ENCODE measurements at regions not wholly inside any gene's neighbourhood (a gene's known extent, or its start where the extent isn't known, plus 50 kb on each side); places are given as distances from the start of the nearest gene placed in this dataset.
"Not testable (repeated sequence)": the region's sequence is repeated elsewhere in the genome, so short reads cannot be mapped to it uniquely, and the experiment has no call there.

DNA sequence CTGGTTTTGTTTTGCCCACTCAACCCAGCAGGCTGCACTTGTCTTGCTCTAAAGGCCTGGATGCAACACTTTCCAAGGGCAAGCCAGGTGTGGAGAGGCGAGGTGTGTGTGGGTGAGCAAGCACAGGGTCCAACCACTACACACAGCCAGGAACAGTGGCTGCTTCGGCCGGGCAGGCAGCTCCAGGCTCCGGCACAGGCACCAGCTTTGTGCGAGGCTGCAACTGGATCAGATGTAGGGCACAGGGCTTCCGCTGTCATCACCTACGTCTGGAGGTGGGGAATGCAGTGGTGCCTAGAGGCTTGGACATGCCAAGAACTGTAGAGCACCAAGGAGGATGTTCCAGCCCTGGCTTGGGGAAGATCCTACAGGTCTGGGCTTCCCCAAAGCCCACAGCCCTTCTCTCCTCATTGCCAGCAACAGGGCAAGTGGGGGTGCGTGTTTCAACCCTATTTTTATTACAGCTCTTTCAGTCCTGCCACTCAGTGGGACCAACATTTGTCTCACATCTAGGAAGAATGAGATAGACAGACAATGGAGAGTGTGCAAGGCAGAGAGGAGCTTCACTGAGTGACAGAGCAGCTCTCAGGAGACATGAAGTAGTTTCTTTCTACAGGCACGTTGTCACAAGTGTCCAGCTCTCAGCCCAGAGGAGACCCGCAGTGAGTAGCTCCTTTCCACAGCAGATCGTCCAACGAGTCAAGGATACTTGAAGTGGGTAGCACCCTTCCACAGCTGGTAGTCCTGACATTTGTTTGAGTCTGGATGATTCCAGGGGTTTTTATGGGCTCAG is 622.2 kb downstream of the CDH9 start:
- Histone ChIP-seq H3K27ac (ENCODE audit: low read depth, low read length) (no peak overlapping the region), H3K4me3 (ENCODE audit: low read length) (no peak overlapping the region), H3K27me3 (ENCODE audit: insufficient read depth, low read length) (no peaks in the 10 kb centered on the region), H3K9ac (ENCODE audit: low read depth, low read length) (no peak overlapping the region), H3K4me1 (ENCODE audit: insufficient read depth, low read length) (no peaks in the 10 kb centered on the region), H3K36me3 (ENCODE audit: insufficient read depth, low read length) (no peaks in the 10 kb centered on the region), H3K9me3 (ENCODE audit: insufficient read depth, low read depth, low read length) (no peaks in the 10 kb centered on the region)
- WGBS, result 94% methylated on average over 12 of the region's 12 CpGs

GRCh38 chr5:26390608-26391007 is 647.8 kb downstream of the CDH9 start:
- WGBS, result 92% methylated on average over 5 of the region's 5 CpGs
- Histone ChIP-seq H3K4me1 (ENCODE audit: insufficient read depth, low read length) (peaks cover 4% of the 10 kb centered on the region; the same call in 1 of the 2 replicates), H3K27ac (ENCODE audit: low read depth, low read length) (no peak overlapping the region), H3K36me3 (ENCODE audit: insufficient read depth, low read length) (no peaks in the 10 kb centered on the region), H3K27me3 (ENCODE audit: insufficient read depth, low read length) (no peaks in the 10 kb centered on the region), H3K4me3 (ENCODE audit: low read length) (no peak overlapping the region), H3K9ac (ENCODE audit: low read depth, low read length) (no peak overlapping the region), H3K9me3 (ENCODE audit: insufficient read depth, low read depth, low read length) (peaks cover 4% of the 10 kb centered on the region; the same call in 1 of the 2 replicates)

DNA sequence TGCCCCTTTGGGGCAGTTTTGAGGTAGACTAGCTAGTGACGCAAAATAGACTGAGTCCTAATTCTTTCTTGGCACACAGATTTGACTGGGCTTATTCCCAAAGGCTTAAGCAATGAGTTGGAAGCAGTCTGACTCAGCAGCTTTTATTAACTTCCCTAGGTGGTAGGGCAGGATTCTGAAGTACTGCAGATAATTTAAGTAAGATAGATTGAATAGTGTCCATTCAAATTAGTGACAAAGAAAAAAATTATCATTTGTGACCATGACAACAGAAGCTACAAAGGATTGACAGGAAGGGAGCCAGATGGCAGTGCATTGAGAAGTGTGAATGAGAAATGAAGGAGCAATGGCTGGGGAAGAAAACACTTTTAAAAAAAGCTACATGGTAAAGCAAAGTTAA is 649.4 kb downstream of the CDH9 start:
- H3K9ac ChIP-seq (ENCODE audit: low read depth, low read length), result no peak overlapping the region
- H3K27ac ChIP-seq (ENCODE audit: low read depth, low read length), result no peak overlapping the region
- H3K4me3 ChIP-seq (ENCODE audit: low read length), result no peak overlapping the region
- H3K27me3 ChIP-seq (ENCODE audit: insufficient read depth, low read length), result no peaks in the 10 kb centered on the region
- peaks cover 4% of the 10 kb centered on the region; the same call in 1 of the 2 replicates for H3K4me1 ChIP-seq (ENCODE audit: insufficient read depth, low read length)
- no peaks in the 10 kb centered on the region for H3K36me3 ChIP-seq (ENCODE audit: insufficient read depth, low read length)
- WGBS, result 0% methylated on average over 1 of the region's 1 CpG
- no peaks in the 10 kb centered on the region for H3K9me3 ChIP-seq (ENCODE audit: insufficient read depth, low read depth, low read length)

DNA sequence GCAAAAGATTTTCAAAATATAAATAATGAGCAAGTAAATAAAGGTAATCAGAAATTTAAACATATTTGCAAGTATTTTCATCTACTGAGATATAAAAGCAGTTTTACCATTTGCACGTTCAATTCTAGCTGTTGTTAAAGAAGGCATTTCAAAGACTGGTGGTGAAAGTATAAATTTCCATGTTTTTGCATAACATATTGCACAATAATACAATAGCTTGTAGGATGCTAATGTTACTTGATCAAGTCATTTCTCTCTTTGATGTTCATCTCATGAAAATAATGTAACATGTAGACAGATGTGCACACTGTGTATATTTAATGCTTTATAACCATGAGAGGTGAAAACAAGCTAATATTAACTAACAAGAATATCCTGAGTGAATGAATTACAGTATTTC is 651.9 kb downstream of the CDH9 start:
- no peak overlapping the region for H3K4me3 ChIP-seq (ENCODE audit: low read length)
- H3K27me3 ChIP-seq (ENCODE audit: insufficient read depth, low read length), result no peaks in the 10 kb centered on the region
- no peak overlapping the region for H3K9ac ChIP-seq (ENCODE audit: low read depth, low read length)
- no peak overlapping the region for H3K27ac ChIP-seq (ENCODE audit: low read depth, low read length)
- peaks cover 4% of the 10 kb centered on the region; the same call in 1 of the 2 replicates for H3K4me1 ChIP-seq (ENCODE audit: insufficient read depth, low read length)
- WGBS, result no CpG with 5 or more reads among the region's 1 CpG
- no peaks in the 10 kb centered on the region for H3K36me3 ChIP-seq (ENCODE audit: insufficient read depth, low read length)
- no peaks in the 10 kb centered on the region for H3K9me3 ChIP-seq (ENCODE audit: insufficient read depth, low read depth, low read length)

DNA sequence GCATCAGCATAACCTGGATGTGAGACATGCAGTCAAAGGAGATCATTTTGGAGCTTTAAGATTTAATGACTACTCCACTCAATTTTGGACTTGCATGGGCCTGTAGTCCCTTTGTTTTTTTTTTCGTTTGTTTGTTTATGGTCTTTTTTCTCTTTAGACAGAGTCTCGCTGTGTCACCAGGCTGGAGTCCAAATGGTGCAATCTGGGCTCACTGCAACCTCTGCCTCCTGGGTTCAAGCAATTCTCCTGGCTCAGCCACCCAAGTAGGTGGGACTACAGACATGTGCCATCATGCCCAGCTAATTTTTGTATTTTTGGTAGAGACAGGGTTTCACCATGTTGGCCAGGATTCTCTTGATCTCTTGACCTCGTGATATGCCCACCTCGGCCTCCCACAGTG is 673.8 kb downstream of the CDH9 start:
- H3K9me3 ChIP-seq (ENCODE audit: insufficient read depth, low read depth, low read length), result peaks cover 25% of the 10 kb centered on the region
- not testable (repeated sequence) for H3K27me3 ChIP-seq (ENCODE audit: insufficient read depth, low read length); H3K36me3 ChIP-seq (ENCODE audit: insufficient read depth, low read length); H3K9ac ChIP-seq (ENCODE audit: low read depth, low read length); H3K4me3 ChIP-seq (ENCODE audit: low read length); H3K27ac ChIP-seq (ENCODE audit: low read depth, low read length); H3K4me1 ChIP-seq (ENCODE audit: insufficient read depth, low read length)
- WGBS, result 95% methylated on average over 4 of the region's 4 CpGs

- Histone ChIP-seq H3K36me3 (ENCODE audit: insufficient read depth, low read length) (no peaks in the 10 kb centered on the region), H3K9me3 (ENCODE audit: insufficient read depth, low read depth, low read length) (no peaks in the 10 kb centered on the region), H3K4me1 (ENCODE audit: insufficient read depth, low read length) (no peaks in the 10 kb centered on the region), H3K9ac (ENCODE audit: low read depth, low read length) (no peak overlapping the region), H3K27me3 (ENCODE audit: insufficient read depth, low read length) (no peaks in the 10 kb centered on the region), H3K4me3 (ENCODE audit: low read length) (no peak overlapping the region), H3K27ac (ENCODE audit: low read depth, low read length) (no peak overlapping the region)
- 91% methylated on average over 2 of the region's 3 CpGs for WGBS
Observed at GRCh38 chr5:26343801-26344325, 694.5 kb downstream of the CDH9 start.

- H3K9ac ChIP-seq (ENCODE audit: low read depth, low read length), result no peak overlapping the region
- no peaks in the 10 kb centered on the region for H3K27me3 ChIP-seq (ENCODE audit: insufficient read depth, low read length)
- WGBS, result 90% methylated on average over 1 of the region's 1 CpG
Observed at GRCh38 chr5:26339576-26339975, 698.8 kb downstream of the CDH9 start.

DNA sequence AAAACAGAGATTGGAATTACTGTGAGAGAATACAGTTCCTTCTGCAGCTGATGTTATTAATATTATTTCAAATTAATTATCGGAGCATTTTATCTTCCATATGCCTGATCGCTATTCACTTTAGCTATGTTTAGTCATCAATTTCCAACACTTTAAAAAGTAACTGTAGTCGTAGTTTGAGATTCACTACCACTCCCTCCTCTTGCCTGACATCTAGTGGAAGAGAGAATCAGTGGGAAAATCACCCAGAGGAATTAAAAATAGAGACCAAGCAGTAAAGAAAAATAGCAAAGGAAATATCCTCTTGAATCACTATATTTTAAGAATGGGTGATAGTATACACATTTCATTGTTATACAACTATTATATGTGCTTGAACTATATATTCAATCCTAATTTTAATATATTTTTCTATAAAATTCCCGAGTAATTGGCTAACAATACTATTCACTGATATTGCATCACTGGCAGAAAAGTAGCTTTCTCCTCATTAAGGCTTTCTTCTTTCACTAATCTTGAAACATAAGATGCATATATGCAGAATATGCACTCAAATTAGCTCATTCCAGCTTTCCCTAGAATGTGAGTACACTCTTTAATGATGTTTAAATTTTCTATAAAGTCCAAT is 708.7 kb downstream of the CDH9 start:
- Histone ChIP-seq H3K27me3 (ENCODE audit: insufficient read depth, low read length) (no peaks in the 10 kb centered on the region), H3K9me3 (ENCODE audit: insufficient read depth, low read depth, low read length) (no peaks in the 10 kb centered on the region), H3K9ac (ENCODE audit: low read depth, low read length) (no peak overlapping the region), H3K4me3 (ENCODE audit: low read length) (no peak overlapping the region), H3K4me1 (ENCODE audit: insufficient read depth, low read length) (no peaks in the 10 kb centered on the region), H3K36me3 (ENCODE audit: insufficient read depth, low read length) (no peaks in the 10 kb centered on the region), H3K27ac (ENCODE audit: low read depth, low read length) (no peak overlapping the region)
- 41% methylated on average over 4 of the region's 4 CpGs for WGBS

More at GRCh38 chr5:26339576-26339975, 698.8 kb downstream of the CDH9 start:
- Histone ChIP-seq H3K4me3 (ENCODE audit: low read length) (no peak overlapping the region), H3K27ac (ENCODE audit: low read depth, low read length) (no peak overlapping the region), H3K36me3 (ENCODE audit: insufficient read depth, low read length) (no peaks in the 10 kb centered on the region), H3K9me3 (ENCODE audit: insufficient read depth, low read depth, low read length) (no peaks in the 10 kb centered on the region), H3K4me1 (ENCODE audit: insufficient read depth, low read length) (no peaks in the 10 kb centered on the region)

DNA sequence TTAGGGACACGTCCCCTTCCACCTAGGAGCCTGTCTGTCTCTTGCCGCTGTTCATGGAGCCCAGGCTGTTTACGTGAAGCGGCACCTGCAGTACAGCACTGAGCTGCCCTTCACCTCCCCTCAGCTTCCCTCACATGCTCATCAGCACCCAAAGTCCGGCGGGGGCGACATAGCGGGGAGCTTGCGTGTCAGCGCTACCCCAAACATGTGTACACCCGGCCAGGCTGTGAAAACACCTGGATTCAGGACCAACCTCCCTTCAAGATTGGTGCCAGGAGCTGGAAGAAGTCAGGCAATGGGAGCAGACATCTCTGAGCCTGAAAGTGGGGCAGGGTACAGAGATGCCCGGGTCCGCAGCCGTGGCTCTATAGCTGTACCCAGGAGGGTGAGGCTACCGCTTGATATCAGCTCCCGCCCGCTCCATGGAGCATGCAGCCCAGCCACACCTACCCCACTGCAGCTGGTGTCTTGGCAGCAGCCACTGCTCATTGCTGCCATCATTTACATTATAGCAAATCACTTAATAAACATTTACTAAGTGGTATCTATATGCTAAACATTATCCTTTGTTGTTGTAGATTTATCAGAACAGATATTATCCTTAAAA is 712.1 kb downstream of the CDH9 start:
- H3K27me3 ChIP-seq (ENCODE audit: insufficient read depth, low read length), result no peaks in the 10 kb centered on the region
- H3K9me3 ChIP-seq (ENCODE audit: insufficient read depth, low read depth, low read length), result no peaks in the 10 kb centered on the region
- no peak overlapping the region for H3K4me3 ChIP-seq (ENCODE audit: low read length)
- no peak overlapping the region for H3K9ac ChIP-seq (ENCODE audit: low read depth, low read length)
- no peaks in the 10 kb centered on the region for H3K36me3 ChIP-seq (ENCODE audit: insufficient read depth, low read length)
- H3K27ac ChIP-seq (ENCODE audit: low read depth, low read length), result no peak overlapping the region
- H3K4me1 ChIP-seq (ENCODE audit: insufficient read depth, low read length), result no peaks in the 10 kb centered on the region
- 94% methylated on average over 17 of the region's 17 CpGs for WGBS

GRCh38 chr5:26325432-26325831 is 713.0 kb downstream of the CDH9 start:
- H3K4me3 ChIP-seq (ENCODE audit: low read length); H3K9ac ChIP-seq (ENCODE audit: low read depth, low read length); H3K36me3 ChIP-seq (ENCODE audit: insufficient read depth, low read length); H3K27me3 ChIP-seq (ENCODE audit: insufficient read depth, low read length); H3K9me3 ChIP-seq (ENCODE audit: insufficient read depth, low read depth, low read length); H3K4me1 ChIP-seq (ENCODE audit: insufficient read depth, low read length); H3K27ac ChIP-seq (ENCODE audit: low read depth, low read length): not testable (repeated sequence)
- 95% methylated on average over 11 of the region's 11 CpGs for WGBS

DNA sequence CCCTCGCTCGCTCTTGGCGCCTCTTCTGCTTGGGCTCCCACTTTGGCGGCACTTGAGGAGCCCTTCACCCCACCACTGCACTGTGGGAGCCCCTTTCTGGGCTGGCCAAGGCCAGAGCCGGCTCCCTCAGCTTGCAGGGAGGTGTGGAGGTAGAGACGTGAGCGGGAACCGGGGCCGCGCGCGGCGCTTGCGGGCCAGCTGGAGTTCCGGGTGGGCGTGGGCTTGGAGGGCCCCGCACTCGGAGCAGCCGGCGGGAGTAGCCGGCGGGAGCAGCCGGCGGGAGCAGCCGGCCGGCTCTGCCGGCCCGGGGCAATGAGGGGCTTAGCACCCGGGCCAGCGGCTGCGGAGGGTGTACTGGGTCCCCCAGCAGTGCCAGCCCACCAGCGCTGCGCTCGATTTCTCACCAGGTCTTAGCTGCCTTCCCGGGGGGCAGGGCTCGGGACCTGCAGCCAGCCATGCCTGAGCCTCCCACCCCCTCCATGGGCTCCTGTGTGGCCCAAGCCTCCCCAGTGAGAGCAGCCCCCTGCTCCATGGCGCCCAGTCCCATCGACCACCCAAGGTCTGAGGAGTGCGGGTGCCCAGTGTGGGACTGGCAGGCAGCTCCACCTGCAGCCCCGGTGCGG is 714.0 kb downstream of the CDH9 start:
- not testable (repeated sequence) for H3K4me1 ChIP-seq (ENCODE audit: insufficient read depth, low read length); H3K36me3 ChIP-seq (ENCODE audit: insufficient read depth, low read length); H3K4me3 ChIP-seq (ENCODE audit: low read length); H3K9me3 ChIP-seq (ENCODE audit: insufficient read depth, low read depth, low read length); H3K27ac ChIP-seq (ENCODE audit: low read depth, low read length); H3K9ac ChIP-seq (ENCODE audit: low read depth, low read length); H3K27me3 ChIP-seq (ENCODE audit: insufficient read depth, low read length)
- 98% methylated on average over 41 of the region's 41 CpGs for WGBS
